GM18951 (cell line): ENCODE measurements at regions not wholly inside any gene's neighbourhood (a gene's known extent, or its start where the extent isn't known, plus 50 kb on each side); places are given as distances from the start of the nearest gene placed in this dataset.

Experiments used
- POLR2A ChIP-seq: IDR thresholded peaks from 4 replicates; pipeline ENCODE4 v1.6.1; 2011; ENCODE audit warnings: mild to moderate bottlenecking; ENCODE audit not compliant: insufficient read length, insufficient read depth; ENCODE audit errors: extremely low read depth
- in situ Hi-C: fragments of 300-500 bp; cut with MboI; formaldehyde crosslinking; loops from one replicate; pipeline ENCODE4 v1.12.0; 2022; ENCODE audit warnings: low sequenced_read_pairs, mixed read lengths, inconsistent platforms; ENCODE audit not compliant: unreplicated experiment

GRCh38 chr13:78976696-78977095 lies 317.7 kb upstream of the OBI1 start:
- in situ Hi-C loops: loop anchor here (10.0 kb wide), 1 partner anchor 842 kb away; no protein-coding TSS in a partner anchor
- TF ChIP-seq POLR2A: no peak

- no peak for TF ChIP-seq POLR2A
- in situ Hi-C loops: loop anchor here (10.0 kb wide), 1 partner anchor 838 kb away; no protein-coding TSS in a partner anchor
Measured at GRCh38 chr13:78972561-78972960, 313.6 kb upstream of the OBI1 start.

GRCh38 chr13:78971355-78972025 lies 312.5 kb upstream of the OBI1 start:
- in situ Hi-C loops: loop anchor here (10.0 kb wide), 1 partner anchor 837 kb away; no protein-coding TSS in a partner anchor
- TF ChIP-seq POLR2A: no peak

GRCh38 chr13:78960881-78961280 lies 301.9 kb upstream of the OBI1 start:
- no peak for TF ChIP-seq POLR2A
- in situ Hi-C loops: no loop called here

- in situ Hi-C loops: no loop called here
- no peak for TF ChIP-seq POLR2A
Measured at GRCh38 chr13:78958006-78958405, 299.1 kb upstream of the OBI1 start.

DNA sequence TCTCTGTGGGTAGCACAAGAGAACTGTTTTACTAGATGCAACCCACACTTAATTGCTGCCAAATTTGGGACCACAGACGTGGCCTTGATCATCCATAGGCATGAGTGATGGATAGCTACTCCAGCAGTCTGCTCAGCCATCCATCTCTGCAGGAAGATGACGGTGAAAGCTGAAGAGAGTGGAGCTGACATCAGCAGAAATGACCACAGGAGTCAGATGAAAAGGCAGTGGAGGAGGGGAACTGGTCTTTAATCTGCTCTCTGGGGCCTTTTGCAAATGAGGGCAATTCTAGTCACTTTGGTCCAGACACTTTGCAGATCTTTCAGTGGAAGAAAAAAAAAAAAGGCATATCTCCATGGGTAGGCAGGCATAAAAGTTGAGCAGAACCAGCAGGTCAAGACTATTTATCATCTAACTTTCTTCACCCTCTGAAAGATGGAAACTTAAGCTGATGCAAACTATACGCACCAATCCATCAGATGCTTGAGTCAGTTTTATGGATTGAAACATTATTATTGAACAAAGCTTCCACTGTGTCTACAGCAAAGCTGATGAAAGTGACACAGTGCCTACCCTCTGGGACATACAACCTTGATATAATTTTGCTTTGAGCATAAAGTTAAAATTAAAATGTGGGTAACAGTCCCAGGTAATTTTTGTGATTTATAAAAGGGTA lies 281.6 kb upstream of the OBI1 start:
- no peak for TF ChIP-seq POLR2A
- in situ Hi-C loops: no loop called here

GRCh38 chr13:78934336-78934735 lies 275.4 kb upstream of the OBI1 start:
- TF ChIP-seq POLR2A: no peak
- in situ Hi-C loops: no loop called here

GRCh38 chr13:78915015-78915414 lies 256.1 kb upstream of the OBI1 start:
- in situ Hi-C loops: no loop called here
- no peak for TF ChIP-seq POLR2A

- TF ChIP-seq POLR2A: no peak
- in situ Hi-C loops: no loop called here
Measured at GRCh38 chr13:78913656-78914055, 254.7 kb upstream of the OBI1 start.

DNA sequence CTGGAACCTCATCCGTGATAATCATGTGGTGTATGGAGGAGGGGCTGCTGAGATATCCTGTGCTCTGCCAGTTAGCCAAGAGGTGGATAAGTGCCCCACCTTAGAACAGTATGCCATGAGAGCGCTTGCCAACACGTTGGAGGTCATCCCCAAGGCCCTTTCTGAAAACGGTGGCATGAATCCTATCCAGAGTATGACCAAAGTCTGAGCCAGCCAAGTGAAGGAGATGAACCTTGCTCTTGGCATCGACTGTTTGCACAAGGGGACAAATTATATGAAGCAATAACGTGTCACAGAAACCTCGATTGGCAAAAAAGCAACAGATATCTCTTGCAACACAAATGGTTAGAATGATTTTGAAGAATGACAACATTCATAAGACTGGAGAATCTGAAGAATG lies 251.2 kb upstream of the OBI1 start:
- TF ChIP-seq POLR2A: no peak
- in situ Hi-C loops: no loop called here

- in situ Hi-C loops: no loop called here
Measured at GRCh38 chr13:78909276-78909675, 250.3 kb upstream of the OBI1 start.

DNA sequence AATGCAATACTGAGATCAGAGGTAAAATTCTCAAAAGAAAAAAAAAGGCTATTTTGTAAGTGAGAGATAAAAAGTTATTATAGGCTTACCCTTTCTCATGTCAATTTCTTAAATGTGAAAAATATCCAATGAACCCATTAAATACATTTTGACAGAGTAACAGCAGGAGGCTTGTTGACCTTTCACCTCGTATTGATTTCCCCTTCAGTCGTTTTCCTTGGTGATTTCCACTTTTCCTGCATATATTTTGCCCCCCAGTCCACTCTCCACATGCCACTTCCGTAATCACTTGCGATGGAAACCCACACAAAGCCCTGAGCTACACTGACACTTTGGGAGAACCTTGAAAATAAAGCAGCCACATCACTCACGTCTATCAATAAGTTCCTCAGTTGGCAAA lies 248.1 kb upstream of the OBI1 start:
- no peak for TF ChIP-seq POLR2A
- in situ Hi-C loops: no loop called here

More at GRCh38 chr13:78909276-78909675, 250.3 kb upstream of the OBI1 start:
- no peak for TF ChIP-seq POLR2A

GRCh38 chr13:78897200-78897599 lies 238.2 kb upstream of the OBI1 start:
- no peak for TF ChIP-seq POLR2A
- in situ Hi-C loops: no loop called here

DNA sequence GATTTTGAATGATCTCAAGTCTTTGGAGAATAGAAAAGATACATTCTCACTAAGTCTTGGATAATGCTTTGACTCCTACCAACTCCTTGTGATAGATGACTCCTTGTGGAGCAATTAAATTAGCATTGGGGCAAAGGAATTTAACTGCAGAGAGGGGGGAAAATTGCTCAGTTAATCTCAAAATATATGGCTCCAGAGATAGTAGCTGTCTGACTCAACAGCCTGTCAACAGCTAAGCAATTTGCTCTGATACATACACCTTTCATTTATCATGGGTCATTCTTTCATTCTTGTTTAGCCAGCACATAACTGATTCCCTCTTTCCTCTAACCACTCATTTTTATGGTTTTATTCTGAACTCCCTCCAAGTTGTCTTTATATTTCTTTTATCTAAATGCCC lies 225.6 kb upstream of the OBI1 start:
- in situ Hi-C loops: no loop called here
- TF ChIP-seq POLR2A: no peak
